HEK293 (cell line): ENCODE measurements at regions not wholly inside any gene's neighbourhood (a gene's known extent, or its start where the extent isn't known, plus 50 kb on each side); places are given as distances from the start of the nearest gene placed in this dataset.

Source experiments
- CTCF ChIA-PET: fragments of 350-600 bp; formaldehyde crosslinking; extraction: SDS; loops from one replicate; lab custom pipeline; 2021; ENCODE audit warnings: antibody characterized with exemption; lab: Yijun Ruan, JAX
- POLR2A ChIA-PET: fragments of 300-600 bp; formaldehyde crosslinking; extraction: SDS; loops from one replicate; lab custom pipeline; 2020; ENCODE audit warnings: antibody characterized with exemption, inconsistent platforms; lab: Yijun Ruan, JAX
- H3K27ac ChIP-seq: fragments of 200-500 bp; sonication (Bioruptor generic); 2 replicates; pipeline ENCODE4 v1.5.1; 2014; ENCODE audit warnings: low read depth, low read length, control low read depth, inconsistent platforms; ENCODE audit errors: extremely low read depth
- H3K36me3 ChIP-seq, 2 experiments: fragments of 200-500 bp in 1 of 2; sonication (Bioruptor generic) in 1 of 2; 1 replicate in 1 of 2; 2 replicates in 1 of 2; pipeline ENCODE4 v1.5.1; 2014 to 2017; ENCODE audit warnings: inconsistent platforms in 2 of 2, low read length in 2 of 2; ENCODE audit not compliant: control insufficient read depth in 2 of 2, insufficient read depth in 1 of 2
- H3K4me1 ChIP-seq: fragments of 200-500 bp; sonication (Bioruptor generic); 2 replicates; pipeline ENCODE4 v1.5.1; 2014; ENCODE audit warnings: mild to moderate bottlenecking, low read length, inconsistent platforms; ENCODE audit not compliant: control insufficient read depth, insufficient read depth
- H3K4me3 ChIP-seq: 2 replicates; pipeline ENCODE4 v1.5.1; 2011; ENCODE audit warnings: low read depth, mild to moderate bottlenecking, control low read depth, low read length, moderate library complexity
- H3K9me3 ChIP-seq: fragments of 200-500 bp; sonication (Bioruptor generic); 2 replicates; pipeline ENCODE4 v1.5.1; 2014; ENCODE audit warnings: low read depth, low read length, inconsistent platforms; ENCODE audit not compliant: control insufficient read depth, insufficient read depth
- EGR2 ChIP-seq: fragments of 450-650 bp; formaldehyde crosslinking; IDR thresholded peaks from 2 replicates; pipeline ENCODE4 v1.5.1; 2016; ENCODE audit warnings: low read depth, missing biosample characterization, missing genetic modification characterization
- HIC1 ChIP-seq: fragments of 450-650 bp; formaldehyde crosslinking; IDR thresholded peaks from 2 replicates; pipeline ENCODE4 v1.5.1; 2016; ENCODE audit warnings: missing biosample characterization, missing genetic modification characterization
- KLF7 ChIP-seq: fragments of 450-650 bp; formaldehyde crosslinking; IDR thresholded peaks from 2 replicates; pipeline ENCODE4 v1.5.1; 2016; ENCODE audit warnings: missing biosample characterization, missing genetic modification characterization, borderline replicate concordance
- OSR2 ChIP-seq: fragments of 450-650 bp; formaldehyde crosslinking; IDR thresholded peaks from 2 replicates; pipeline ENCODE4 v1.5.1; 2016; ENCODE audit warnings: missing biosample characterization, missing genetic modification characterization
- REST ChIP-seq: fragments of 450-650 bp; formaldehyde crosslinking; IDR thresholded peaks from 2 replicates; pipeline ENCODE4 v1.5.1; 2016; ENCODE audit warnings: missing biosample characterization, missing genetic modification characterization
- YY1 ChIP-seq: fragments of 450-650 bp; formaldehyde crosslinking; IDR thresholded peaks from 2 replicates; pipeline ENCODE4 v1.5.1; 2018; ENCODE audit warnings: missing biosample characterization, missing genetic modification characterization
- YY2 ChIP-seq: fragments of 450-650 bp; formaldehyde crosslinking; IDR thresholded peaks from 2 replicates; pipeline ENCODE4 v1.5.1; 2016; ENCODE audit warnings: missing biosample characterization, missing genetic modification characterization
- ZBTB6 ChIP-seq: fragments of 450-650 bp; formaldehyde crosslinking; IDR thresholded peaks from 2 replicates; pipeline ENCODE4 v1.5.1; 2017; ENCODE audit warnings: missing biosample characterization, missing genetic modification characterization
- ZFHX2 ChIP-seq: fragments of 450-650 bp; formaldehyde crosslinking; conservative IDR thresholded peaks from 2 replicates; pipeline ENCODE4 v1.5.1; 2016; ENCODE audit warnings: missing biosample characterization, missing genetic modification characterization
- ZNF133 ChIP-seq: fragments of 450-650 bp; formaldehyde crosslinking; IDR thresholded peaks from 2 replicates; pipeline ENCODE4 v1.5.1; 2016; ENCODE audit warnings: missing biosample characterization, missing genetic modification characterization
- ZNF239 ChIP-seq: fragments of 450-650 bp; formaldehyde crosslinking; IDR thresholded peaks from 2 replicates; pipeline ENCODE4 v1.5.1; 2016; ENCODE audit warnings: missing biosample characterization, missing genetic modification characterization
- ZNF324 ChIP-seq: fragments of 450-650 bp; formaldehyde crosslinking; IDR thresholded peaks from 2 replicates; pipeline ENCODE4 v1.5.1; 2016; ENCODE audit warnings: missing biosample characterization, missing genetic modification characterization
- ZNF350 ChIP-seq: fragments of 450-650 bp; formaldehyde crosslinking; IDR thresholded peaks from 2 replicates; pipeline ENCODE4 v1.5.0; 2017; ENCODE audit warnings: missing biosample characterization, mild to moderate bottlenecking, missing genetic modification characterization
- ZNF426 ChIP-seq: fragments of 450-650 bp; formaldehyde crosslinking; IDR thresholded peaks from 2 replicates; pipeline ENCODE4 v1.5.1; 2017; ENCODE audit warnings: missing biosample characterization, missing genetic modification characterization, mild to moderate bottlenecking, inconsistent platforms, moderate library complexity
- ZNF513 ChIP-seq: fragments of 450-650 bp; IDR thresholded peaks from 2 replicates; pipeline ENCODE4 v1.5.1; 2018; ENCODE audit warnings: missing biosample characterization, missing genetic modification characterization
- ZNF555 ChIP-seq: fragments of 450-650 bp; formaldehyde crosslinking; conservative IDR thresholded peaks from 2 replicates; pipeline ENCODE4 v1.5.1; 2017; ENCODE audit warnings: missing biosample characterization, mild to moderate bottlenecking, missing genetic modification characterization, inconsistent platforms
- ZNF610 ChIP-seq: fragments of 450-650 bp; formaldehyde crosslinking; IDR thresholded peaks from 2 replicates; pipeline ENCODE4 v1.5.1; 2016; ENCODE audit warnings: missing biosample characterization, missing genetic modification characterization, borderline replicate concordance
- ZNF623 ChIP-seq: fragments of 450-650 bp; formaldehyde crosslinking; IDR thresholded peaks from 2 replicates; pipeline ENCODE4 v1.5.1; 2016; ENCODE audit warnings: missing biosample characterization, missing genetic modification characterization
- ZNF660 ChIP-seq: fragments of 450-650 bp; IDR thresholded peaks from 2 replicates; pipeline ENCODE4 v1.5.1; 2018; ENCODE audit warnings: missing biosample characterization, mild to moderate bottlenecking, missing genetic modification characterization
- TF ChIP-seq, protein P1 (sequence below): fragments of 450-650 bp; formaldehyde crosslinking; IDR thresholded peaks from 2 replicates; pipeline ENCODE4 v1.5.1; 2017; ENCODE audit warnings: missing biosample characterization, missing genetic modification characterization
- TF ChIP-seq, protein P2 (sequence below): fragments of 450-650 bp; IDR thresholded peaks from 2 replicates; pipeline ENCODE4 v1.5.1; 2018; ENCODE audit warnings: missing biosample characterization, mild to moderate bottlenecking, missing genetic modification characterization

DNA sequence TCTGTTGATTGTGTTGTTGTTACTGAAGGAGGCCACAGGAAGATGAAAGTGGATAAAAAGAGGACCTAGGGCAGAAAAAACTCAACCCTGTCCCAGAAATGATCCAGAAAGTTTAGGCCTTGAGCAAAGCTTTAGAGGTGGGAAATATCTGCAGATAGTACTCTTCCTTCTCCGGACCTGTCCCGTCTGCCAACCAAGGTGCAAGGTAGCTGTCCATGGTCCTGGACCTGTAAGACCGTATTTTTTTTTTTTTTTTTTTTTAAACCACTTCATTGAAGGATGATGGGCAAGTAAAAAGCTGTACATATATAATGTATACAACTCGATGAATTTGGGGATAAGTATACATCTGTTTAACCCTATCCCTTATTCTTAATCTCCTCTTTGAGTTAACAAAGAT, 225.9 kb downstream of the OLFM4 start:
- H3K27ac ChIP-seq = no peak overlapping the region
- no peak overlapping the region for H3K4me3 ChIP-seq
- ChIA-PET CTCF (interaction anchor here (0.6 kb wide), 1 partner anchor 527 kb away, joined by 3 read pairs; no protein-coding TSS in a partner anchor), POLR2A (no interaction called here)
- TF ChIP-seq REST (peak; percentile 93), ZBTB6 (tag by site-specific recombination) (no peak)
- H3K4me1 ChIP-seq = no peaks in the 10 kb centered on the region
- no peaks in the 10 kb centered on the region for H3K36me3 ChIP-seq
- no peaks in the 10 kb centered on the region for H3K9me3 ChIP-seq

DNA sequence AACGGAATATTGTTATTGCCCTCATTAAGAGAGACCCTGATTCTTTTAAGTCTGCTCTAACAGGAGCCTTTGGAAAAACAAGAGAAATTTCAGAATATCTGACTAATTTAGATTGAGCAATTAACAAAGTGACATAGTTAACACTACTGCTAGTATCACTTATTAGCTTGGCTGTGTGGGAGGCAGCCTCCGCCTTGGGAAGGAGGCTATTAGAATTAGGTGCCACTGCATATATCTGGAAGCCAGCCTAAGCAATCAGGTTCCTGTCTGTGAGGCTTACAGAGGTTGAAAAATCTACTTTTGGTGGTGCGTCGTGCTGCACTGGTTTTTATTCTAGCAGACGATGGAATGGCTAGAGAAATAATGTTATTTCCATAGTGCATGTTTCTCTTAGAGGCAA, 227.2 kb downstream of the OLFM4 start:
- no peaks in the 10 kb centered on the region for H3K4me1 ChIP-seq
- H3K36me3 ChIP-seq = no peaks in the 10 kb centered on the region
- no peaks in the 10 kb centered on the region for H3K9me3 ChIP-seq
- CTCF ChIA-PET = no interaction called here
- H3K27ac ChIP-seq = no peak overlapping the region
- no peak overlapping the region for H3K4me3 ChIP-seq
- POLR2A ChIA-PET = no interaction called here
- no peak for TF ChIP-seq ZNF660 (tag by site-specific recombination)
- TF ChIP-seq ZNF350 = no peak
- TF ChIP-seq YY1 (tag by site-specific recombination) = no peak
- no peak for TF ChIP-seq HIC1 (tag by site-specific recombination)
- no peak for TF ChIP-seq ZFHX2
- no peak for TF ChIP-seq ZNF513
- TF ChIP-seq, protein P1, sequence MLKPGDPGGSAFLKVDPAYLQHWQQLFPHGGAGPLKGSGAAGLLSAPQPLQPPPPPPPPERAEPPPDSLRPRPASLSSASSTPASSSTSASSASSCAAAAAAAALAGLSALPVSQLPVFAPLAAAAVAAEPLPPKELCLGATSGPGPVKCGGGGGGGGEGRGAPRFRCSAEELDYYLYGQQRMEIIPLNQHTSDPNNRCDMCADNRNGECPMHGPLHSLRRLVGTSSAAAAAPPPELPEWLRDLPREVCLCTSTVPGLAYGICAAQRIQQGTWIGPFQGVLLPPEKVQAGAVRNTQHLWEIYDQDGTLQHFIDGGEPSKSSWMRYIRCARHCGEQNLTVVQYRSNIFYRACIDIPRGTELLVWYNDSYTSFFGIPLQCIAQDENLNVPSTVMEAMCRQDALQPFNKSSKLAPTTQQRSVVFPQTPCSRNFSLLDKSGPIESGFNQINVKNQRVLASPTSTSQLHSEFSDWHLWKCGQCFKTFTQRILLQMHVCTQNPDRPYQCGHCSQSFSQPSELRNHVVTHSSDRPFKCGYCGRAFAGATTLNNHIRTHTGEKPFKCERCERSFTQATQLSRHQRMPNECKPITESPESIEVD (tag by site-specific recombination) = no peak
- TF ChIP-seq ZNF426 (tag by site-specific recombination) = no peak
- TF ChIP-seq OSR2 (tag by site-specific recombination) = no peak
- TF ChIP-seq, protein P2, sequence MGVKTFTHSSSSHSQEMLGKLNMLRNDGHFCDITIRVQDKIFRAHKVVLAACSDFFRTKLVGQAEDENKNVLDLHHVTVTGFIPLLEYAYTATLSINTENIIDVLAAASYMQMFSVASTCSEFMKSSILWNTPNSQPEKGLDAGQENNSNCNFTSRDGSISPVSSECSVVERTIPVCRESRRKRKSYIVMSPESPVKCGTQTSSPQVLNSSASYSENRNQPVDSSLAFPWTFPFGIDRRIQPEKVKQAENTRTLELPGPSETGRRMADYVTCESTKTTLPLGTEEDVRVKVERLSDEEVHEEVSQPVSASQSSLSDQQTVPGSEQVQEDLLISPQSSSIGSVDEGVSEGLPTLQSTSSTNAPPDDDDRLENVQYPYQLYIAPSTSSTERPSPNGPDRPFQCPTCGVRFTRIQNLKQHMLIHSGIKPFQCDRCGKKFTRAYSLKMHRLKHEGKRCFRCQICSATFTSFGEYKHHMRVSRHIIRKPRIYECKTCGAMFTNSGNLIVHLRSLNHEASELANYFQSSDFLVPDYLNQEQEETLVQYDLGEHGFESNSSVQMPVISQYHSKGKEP (tag by site-specific recombination) = no peak
- no peak for TF ChIP-seq ZNF555 (tag by site-specific recombination)
- no peak for TF ChIP-seq ZNF239 (tag by site-specific recombination)
- no peak for TF ChIP-seq YY2
- TF ChIP-seq ZNF610 (tag by site-specific recombination) = no peak
- TF ChIP-seq EGR2 (tag by site-specific recombination) = no peak
- TF ChIP-seq ZNF133 = no peak
- no peak for TF ChIP-seq KLF7 (tag by site-specific recombination)
- no peak for TF ChIP-seq ZNF324 (tag by site-specific recombination)
- no peak for TF ChIP-seq ZNF623 (tag by site-specific recombination)
